ENCODE measurements at regions not wholly inside any gene's neighbourhood (a gene's known extent, or its start where the extent isn't known, plus 50 kb on each side); places are given as distances from the start of the nearest gene placed in this dataset.

DNA sequence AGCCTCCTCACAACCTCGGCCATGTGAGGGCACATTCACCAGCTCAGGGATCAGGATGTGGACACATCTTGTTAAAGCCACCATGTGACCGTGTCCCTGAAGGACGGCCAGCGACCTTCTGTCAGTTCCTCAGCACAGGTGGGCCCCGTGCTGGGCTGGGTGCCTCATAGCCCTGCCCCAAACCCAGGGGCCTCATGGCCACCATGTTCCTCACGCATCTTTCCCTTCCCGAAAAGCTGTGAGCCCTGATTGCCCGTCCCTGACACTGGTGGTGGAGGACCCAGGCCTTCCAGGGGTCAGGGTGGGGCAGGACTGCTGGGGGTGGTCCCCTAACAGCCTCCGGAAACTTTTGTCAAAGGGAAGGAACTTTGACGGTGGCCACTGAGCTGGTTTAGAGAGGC, 60.1 kb upstream of the ADRA2C start:
- H3K36me3 ChIP-seq (ENCODE audit: control insufficient read depth, insufficient read depth, low read length) = no peaks in the 10 kb centered on the region
- no peaks in the 10 kb centered on the region for H3K27me3 ChIP-seq (ENCODE audit: control insufficient read depth, insufficient read depth, low read length)
- no peak overlapping the region for H3K4me3 ChIP-seq (ENCODE audit: low read depth, low read length)
- DNase-seq (ENCODE audit: low read depth) (no peak), FAIRE-seq (no peak)
- TF ChIP-seq, protein P1, sequence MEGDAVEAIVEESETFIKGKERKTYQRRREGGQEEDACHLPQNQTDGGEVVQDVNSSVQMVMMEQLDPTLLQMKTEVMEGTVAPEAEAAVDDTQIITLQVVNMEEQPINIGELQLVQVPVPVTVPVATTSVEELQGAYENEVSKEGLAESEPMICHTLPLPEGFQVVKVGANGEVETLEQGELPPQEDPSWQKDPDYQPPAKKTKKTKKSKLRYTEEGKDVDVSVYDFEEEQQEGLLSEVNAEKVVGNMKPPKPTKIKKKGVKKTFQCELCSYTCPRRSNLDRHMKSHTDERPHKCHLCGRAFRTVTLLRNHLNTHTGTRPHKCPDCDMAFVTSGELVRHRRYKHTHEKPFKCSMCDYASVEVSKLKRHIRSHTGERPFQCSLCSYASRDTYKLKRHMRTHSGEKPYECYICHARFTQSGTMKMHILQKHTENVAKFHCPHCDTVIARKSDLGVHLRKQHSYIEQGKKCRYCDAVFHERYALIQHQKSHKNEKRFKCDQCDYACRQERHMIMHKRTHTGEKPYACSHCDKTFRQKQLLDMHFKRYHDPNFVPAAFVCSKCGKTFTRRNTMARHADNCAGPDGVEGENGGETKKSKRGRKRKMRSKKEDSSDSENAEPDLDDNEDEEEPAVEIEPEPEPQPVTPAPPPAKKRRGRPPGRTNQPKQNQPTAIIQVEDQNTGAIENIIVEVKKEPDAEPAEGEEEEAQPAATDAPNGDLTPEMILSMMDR (IDR thresholded peaks at IDR 0.05; ENCODE audit: insufficient read depth, low read length, severe bottlenecking) = no peak

DNA sequence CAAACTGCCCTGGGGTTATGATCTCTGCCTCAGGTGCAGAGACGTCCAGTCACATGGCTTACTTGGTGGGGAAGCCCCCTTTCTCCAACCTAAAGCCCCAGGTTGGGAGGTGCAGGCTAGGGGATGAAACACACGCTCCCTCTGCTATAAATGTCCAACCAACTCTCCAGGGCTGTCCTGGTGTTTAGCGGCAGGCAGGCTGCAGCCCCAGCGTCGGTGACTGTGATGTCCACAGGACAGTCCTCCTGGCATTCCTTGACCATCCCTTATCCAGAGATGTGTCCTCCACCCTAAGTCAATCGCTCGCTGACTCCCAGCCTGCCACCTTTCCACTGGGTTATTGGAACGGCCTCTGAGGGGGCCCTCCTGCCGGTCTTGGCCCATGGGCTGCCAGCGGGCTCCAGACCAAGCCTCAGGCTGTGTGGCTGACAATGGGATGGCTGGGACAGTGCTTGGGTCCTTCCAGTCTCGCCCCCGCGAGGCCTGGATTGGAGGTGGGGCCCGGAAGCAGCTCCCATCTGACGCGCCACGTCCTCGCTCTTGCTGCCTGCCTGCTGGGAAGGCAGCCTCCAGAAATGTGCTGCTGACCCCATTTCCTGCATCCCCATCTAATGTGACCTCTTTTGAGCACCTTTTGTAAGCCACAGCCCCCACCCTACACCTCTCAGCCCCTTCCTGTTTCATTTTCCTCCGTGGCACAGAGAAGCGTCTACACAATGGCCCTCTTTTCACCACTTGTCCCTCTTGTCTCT, 60.8 kb upstream of the ADRA2C start:
- Histone ChIP-seq H3K36me3 (ENCODE audit: control insufficient read depth, insufficient read depth, low read length) (no peaks in the 10 kb centered on the region), H3K4me3 (ENCODE audit: low read depth, low read length) (no peak overlapping the region), H3K27me3 (ENCODE audit: control insufficient read depth, insufficient read depth, low read length) (no peaks in the 10 kb centered on the region)
- TF ChIP-seq, protein P1 (IDR thresholded peaks at IDR 0.05; ENCODE audit: insufficient read depth, low read length, severe bottlenecking) = no peak
- DNase-seq (ENCODE audit: low read depth) (no peak), FAIRE-seq (no peak)

DNA sequence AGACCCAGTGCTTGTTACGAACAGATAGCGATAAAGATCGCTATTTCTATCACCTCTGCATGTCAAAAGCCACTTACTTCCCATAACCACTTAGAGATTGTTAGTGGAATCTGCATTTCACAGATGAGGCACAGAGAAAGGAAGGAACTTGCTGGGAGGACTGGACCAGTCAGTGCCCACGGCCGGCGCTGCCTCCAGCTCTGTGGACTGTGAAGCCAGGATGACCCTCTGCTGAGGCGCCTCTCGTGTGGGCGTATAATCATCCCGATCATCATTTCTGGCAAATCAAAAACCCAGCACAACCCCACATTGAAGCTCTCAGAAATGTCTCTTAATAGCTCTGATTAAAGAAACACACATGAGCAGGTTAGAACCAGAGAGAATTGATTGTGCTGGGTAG, 61.5 kb upstream of the ADRA2C start:
- TF ChIP-seq, protein P1 (IDR thresholded peaks at IDR 0.05; ENCODE audit: insufficient read depth, low read length, severe bottlenecking) = no peak
- Histone ChIP-seq H3K36me3 (ENCODE audit: control insufficient read depth, insufficient read depth, low read length) (no peaks in the 10 kb centered on the region), H3K4me3 (ENCODE audit: low read depth, low read length) (no peak overlapping the region), H3K27me3 (ENCODE audit: control insufficient read depth, insufficient read depth, low read length) (no peaks in the 10 kb centered on the region)
- DNase-seq (ENCODE audit: low read depth) (no peak), FAIRE-seq (no peak)

DNA sequence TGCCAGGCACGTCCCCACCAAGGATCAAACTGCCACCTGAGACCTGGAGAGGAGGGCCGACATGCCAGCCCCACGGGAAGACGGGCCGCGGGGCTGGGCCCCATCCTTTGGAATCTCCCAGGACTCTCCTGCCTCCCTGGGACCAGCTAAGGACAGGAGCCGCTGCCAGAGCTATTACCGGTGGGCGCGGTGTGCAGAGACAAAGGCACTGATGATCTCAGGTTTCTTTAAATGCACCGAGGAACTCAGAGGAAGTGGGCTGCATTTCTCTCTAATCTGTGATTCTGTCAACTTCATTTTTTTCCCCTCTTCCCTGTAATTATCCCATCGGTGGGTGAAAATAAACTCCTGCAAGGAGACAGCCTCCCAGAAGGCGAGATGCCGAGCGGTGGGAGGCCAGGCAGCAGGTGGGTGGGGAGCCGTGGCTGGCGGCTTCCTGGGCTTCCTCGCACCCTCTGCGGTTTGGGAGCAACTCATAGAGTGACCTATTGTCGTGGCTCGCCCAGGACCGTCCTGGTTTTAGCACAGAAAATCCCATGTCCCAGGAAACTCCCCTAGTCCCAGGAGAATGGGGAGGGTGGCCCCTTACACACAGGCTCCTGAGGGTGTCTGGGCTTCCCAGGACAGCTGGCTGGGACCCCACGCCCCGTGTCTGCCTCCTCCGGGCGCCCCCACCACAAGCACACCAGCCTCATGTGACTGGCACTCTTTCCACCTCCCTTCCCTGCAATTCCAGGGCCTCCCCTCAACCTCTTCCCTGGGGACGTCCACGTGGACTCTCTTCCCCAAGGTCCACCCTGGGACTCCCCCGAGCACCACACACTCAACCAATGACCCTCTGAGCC, 62.3 kb upstream of the ADRA2C start:
- Histone ChIP-seq H3K27me3 (ENCODE audit: control insufficient read depth, insufficient read depth, low read length) (no peaks in the 10 kb centered on the region), H3K4me3 (ENCODE audit: low read depth, low read length) (no peak overlapping the region), H3K36me3 (ENCODE audit: control insufficient read depth, insufficient read depth, low read length) (no peaks in the 10 kb centered on the region)
- TF ChIP-seq, protein P1 (IDR thresholded peaks at IDR 0.05; ENCODE audit: insufficient read depth, low read length, severe bottlenecking) = no peak
- DNase-seq (ENCODE audit: low read depth) (no peak), FAIRE-seq (no peak)

DNA sequence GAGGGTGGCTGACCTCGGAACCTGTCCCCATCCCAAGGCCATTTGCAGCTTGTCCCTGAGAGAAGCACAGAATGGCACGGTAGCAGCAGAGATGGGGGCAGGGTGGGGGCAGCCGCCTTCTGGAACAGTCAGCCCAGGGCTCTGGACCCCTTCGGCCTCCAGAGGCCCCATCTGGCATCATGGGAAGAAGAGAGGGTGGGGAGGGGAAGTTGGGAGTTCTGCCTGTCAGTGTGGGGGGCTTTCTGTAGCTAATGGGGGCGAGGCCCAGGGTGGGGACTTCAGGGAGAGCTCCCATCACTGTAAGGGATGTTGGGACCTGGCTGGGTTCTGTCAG, 62.9 kb upstream of the ADRA2C start:
- no peak overlapping the region for H3K4me3 ChIP-seq (ENCODE audit: low read depth, low read length)
- no peaks in the 10 kb centered on the region for H3K27me3 ChIP-seq (ENCODE audit: control insufficient read depth, insufficient read depth, low read length)
- no peak for DNase-seq (ENCODE audit: low read depth)
- FAIRE-seq = no peak
- TF ChIP-seq, protein P1 (IDR thresholded peaks at IDR 0.05; ENCODE audit: insufficient read depth, low read length, severe bottlenecking) = no peak
- no peaks in the 10 kb centered on the region for H3K36me3 ChIP-seq (ENCODE audit: control insufficient read depth, insufficient read depth, low read length)

Measured in bronchial epithelial cell (primary cell).